HEK293 (cell line): ENCODE measurements at regions not wholly inside any gene's neighbourhood (a gene's known extent, or its start where the extent isn't known, plus 50 kb on each side); places are given as distances from the start of the nearest gene placed in this dataset.

Source experiments
- CTCF ChIP-seq: fragments of 450-650 bp; formaldehyde crosslinking; IDR thresholded peaks from 2 replicates; pipeline ENCODE4 v1.5.1; 2016; ENCODE audit warnings: missing biosample characterization, missing genetic modification characterization
- TRIM28 ChIP-seq: IDR thresholded peaks from 2 replicates; pipeline ENCODE4 v1.6.1; 2011; ENCODE audit warnings: low read length, control low read depth, borderline replicate concordance
- ZNF629 ChIP-seq: fragments of 450-650 bp; formaldehyde crosslinking; IDR thresholded peaks from 2 replicates; pipeline ENCODE4 v1.5.1; 2017; ENCODE audit warnings: missing biosample characterization, missing genetic modification characterization
- ZNF677 ChIP-seq: fragments of 450-650 bp; IDR thresholded peaks from 2 replicates; pipeline ENCODE4 v1.5.0; 2018; ENCODE audit warnings: missing biosample characterization, mild to moderate bottlenecking, missing genetic modification characterization, moderate library complexity
- ZNF791 ChIP-seq: fragments of 450-650 bp; formaldehyde crosslinking; IDR thresholded peaks from 2 replicates; pipeline ENCODE4 v1.5.1; 2016; ENCODE audit warnings: missing biosample characterization, missing genetic modification characterization

- no peak for TF ChIP-seq ZNF677 (tag by site-specific recombination)
- no peak for TF ChIP-seq TRIM28
- TF ChIP-seq ZNF791 = no peak
- TF ChIP-seq CTCF = no peak
- no peak for TF ChIP-seq ZNF629 (tag by site-specific recombination)
These were observed 213.6 kb upstream of the CELF2 start for GRCh38 chr10:10804061-10804460.
